ENCODE measurements at regions not wholly inside any gene's neighbourhood (a gene's known extent, or its start where the extent isn't known, plus 50 kb on each side); places are given as distances from the start of the nearest gene placed in this dataset.

DNA sequence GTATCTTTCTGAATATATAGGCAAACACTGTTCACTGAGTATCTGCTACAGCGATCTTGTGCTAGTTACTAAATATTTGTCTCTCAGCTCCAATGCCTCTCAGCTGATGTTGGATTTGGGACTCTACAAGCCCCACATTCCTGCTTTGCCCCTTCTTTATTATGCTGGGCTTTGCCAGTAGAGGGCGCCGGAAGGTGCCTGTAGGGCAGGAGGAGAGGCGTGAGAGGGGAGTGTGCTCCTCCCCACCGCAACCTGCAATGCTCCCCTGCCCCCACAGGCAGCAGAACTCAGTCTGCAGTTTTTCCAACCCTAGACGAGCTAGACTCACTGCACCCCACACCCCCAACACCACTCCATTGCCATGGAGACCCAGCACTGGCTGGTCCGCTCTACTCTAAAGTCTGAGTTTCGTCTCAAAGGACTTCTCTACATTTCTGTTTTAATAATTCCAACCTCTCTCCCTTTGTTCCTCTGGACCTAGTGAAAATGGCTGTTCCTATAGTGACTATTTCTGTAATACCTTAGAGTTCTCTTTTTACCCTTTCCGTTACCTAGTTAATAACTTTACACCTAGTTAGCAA lies 337.6 kb downstream of the CCSER2 start:
- ATAC-seq (peak; percentile 51), DNase-seq (peak; percentile 41)
- POLR2A ChIA-PET: no interaction called here
- Mint-ChIP-seq H3K9me3 (no peaks in the 10 kb centered on the region), H3K4me1 (ENCODE audit: low read depth) (no peaks in the 10 kb centered on the region), H3K27me3 (peaks cover 1% of the 10 kb centered on the region), H3K36me3 (ENCODE audit: low read depth) (no peaks in the 10 kb centered on the region), H3K27ac (no peak overlapping the region), H3K4me3 (no peak overlapping the region)
- CTCF ChIA-PET: interaction anchor here (0.7 kb wide), 1 partner anchor 17 kb away, joined by 3 read pairs; no protein-coding TSS in a partner anchor
- intact Hi-C loops (cut with micrococcal nuclease): no loop called here
- TF ChIP-seq, protein P1, sequence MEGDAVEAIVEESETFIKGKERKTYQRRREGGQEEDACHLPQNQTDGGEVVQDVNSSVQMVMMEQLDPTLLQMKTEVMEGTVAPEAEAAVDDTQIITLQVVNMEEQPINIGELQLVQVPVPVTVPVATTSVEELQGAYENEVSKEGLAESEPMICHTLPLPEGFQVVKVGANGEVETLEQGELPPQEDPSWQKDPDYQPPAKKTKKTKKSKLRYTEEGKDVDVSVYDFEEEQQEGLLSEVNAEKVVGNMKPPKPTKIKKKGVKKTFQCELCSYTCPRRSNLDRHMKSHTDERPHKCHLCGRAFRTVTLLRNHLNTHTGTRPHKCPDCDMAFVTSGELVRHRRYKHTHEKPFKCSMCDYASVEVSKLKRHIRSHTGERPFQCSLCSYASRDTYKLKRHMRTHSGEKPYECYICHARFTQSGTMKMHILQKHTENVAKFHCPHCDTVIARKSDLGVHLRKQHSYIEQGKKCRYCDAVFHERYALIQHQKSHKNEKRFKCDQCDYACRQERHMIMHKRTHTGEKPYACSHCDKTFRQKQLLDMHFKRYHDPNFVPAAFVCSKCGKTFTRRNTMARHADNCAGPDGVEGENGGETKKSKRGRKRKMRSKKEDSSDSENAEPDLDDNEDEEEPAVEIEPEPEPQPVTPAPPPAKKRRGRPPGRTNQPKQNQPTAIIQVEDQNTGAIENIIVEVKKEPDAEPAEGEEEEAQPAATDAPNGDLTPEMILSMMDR (IDR thresholded peaks at IDR 0.05): peak; percentile 52

DNA sequence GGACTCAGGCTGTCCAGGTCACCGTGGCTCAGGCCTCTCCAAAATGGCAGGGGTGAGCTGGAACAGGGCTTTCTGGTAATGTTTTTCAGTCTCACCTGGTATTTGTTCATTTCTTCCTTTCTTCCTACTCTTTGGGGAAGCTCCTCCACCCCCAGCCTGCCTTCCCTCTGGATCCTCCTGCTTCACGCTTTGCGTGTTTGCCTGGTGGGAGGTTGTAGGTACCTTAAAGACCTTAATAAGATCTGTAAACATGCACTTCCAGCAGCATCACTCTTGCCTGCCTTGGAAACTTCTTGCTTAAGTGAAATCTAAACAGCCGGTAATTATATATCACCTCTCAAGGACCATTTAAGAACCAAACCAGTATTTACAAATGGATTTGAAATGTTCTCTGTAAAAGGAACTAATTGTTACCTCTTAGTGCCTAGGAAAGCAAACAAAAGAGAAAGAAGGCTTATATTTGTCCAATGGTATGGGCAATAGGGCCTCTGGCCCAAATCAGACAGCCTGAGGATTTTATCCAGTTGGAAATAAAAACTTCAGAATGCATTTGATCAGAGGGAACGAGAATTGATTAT lies 339.9 kb downstream of the CCSER2 start:
- H3K36me3 Mint-ChIP-seq (ENCODE audit: low read depth): no peaks in the 10 kb centered on the region
- no peaks in the 10 kb centered on the region for H3K9me3 Mint-ChIP-seq
- DNase-seq: no peak
- H3K27ac Mint-ChIP-seq: no peak overlapping the region
- intact Hi-C loops (cut with micrococcal nuclease): no loop called here
- H3K27me3 Mint-ChIP-seq: peaks cover 1% of the 10 kb centered on the region
- no peaks in the 10 kb centered on the region for H3K4me1 Mint-ChIP-seq (ENCODE audit: low read depth)
- POLR2A ChIA-PET: no interaction called here
- ATAC-seq: no peak
- TF ChIP-seq, protein P1 (IDR thresholded peaks at IDR 0.05): no peak
- CTCF ChIA-PET: interaction anchor here (1.4 kb wide), 1 partner anchor 10 kb away, joined by 3 read pairs; no protein-coding TSS in a partner anchor
- H3K4me3 Mint-ChIP-seq: no peak overlapping the region

DNA sequence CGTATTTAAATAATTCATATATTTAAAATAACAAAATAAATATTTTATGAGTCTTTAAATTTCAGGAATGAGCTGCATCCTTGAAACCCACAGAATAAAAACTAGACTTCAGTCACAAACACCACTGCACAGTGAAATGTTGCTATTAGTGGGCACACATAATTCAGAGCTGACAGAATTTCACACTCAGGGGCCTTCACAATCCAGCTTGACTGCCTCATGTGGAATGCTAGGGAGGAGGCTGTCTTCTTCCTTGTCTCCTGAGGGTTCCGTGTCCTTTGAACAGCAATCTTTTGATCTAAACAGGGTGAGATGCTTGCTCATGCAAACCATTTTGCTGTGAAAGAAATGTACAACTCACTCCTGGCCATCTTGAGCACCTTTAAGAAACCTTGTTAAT lies 346.7 kb downstream of the CCSER2 start:
- H3K4me3 Mint-ChIP-seq: no peak overlapping the region
- no peak overlapping the region for H3K27ac Mint-ChIP-seq
- TF ChIP-seq, protein P1 (IDR thresholded peaks at IDR 0.05): no peak
- H3K27me3 Mint-ChIP-seq: no peaks in the 10 kb centered on the region
- ChIA-PET CTCF (no interaction called here), POLR2A (no interaction called here)
- H3K36me3 Mint-ChIP-seq (ENCODE audit: low read depth): no peaks in the 10 kb centered on the region
- ATAC-seq (no peak), DNase-seq (no peak)
- no peaks in the 10 kb centered on the region for H3K9me3 Mint-ChIP-seq
- intact Hi-C loops (cut with micrococcal nuclease): no loop called here
- no peaks in the 10 kb centered on the region for H3K4me1 Mint-ChIP-seq (ENCODE audit: low read depth)

DNA sequence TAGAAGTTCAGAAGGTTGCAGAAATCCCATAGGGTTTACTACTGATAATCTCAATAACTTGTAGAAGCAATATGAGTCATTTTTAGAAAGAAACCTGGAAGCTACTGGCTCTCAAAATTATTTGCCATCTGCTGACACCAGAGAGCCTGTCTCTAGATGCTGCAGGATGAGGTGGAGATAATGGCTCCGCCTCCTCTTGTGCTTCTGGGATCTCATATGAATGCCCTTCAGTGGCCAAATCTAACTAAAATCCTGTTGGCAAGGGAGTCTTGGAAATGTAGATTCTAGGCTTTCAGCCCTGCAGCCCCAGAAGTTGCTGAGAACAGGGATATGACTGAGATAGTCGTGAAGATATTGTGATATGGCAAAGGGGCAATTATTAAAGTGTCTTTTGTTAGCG lies 348.1 kb downstream of the CCSER2 start:
- H3K27ac Mint-ChIP-seq: no peak overlapping the region
- TF ChIP-seq, protein P1 (IDR thresholded peaks at IDR 0.05): no peak
- intact Hi-C loops (cut with micrococcal nuclease): no loop called here
- CTCF ChIA-PET: no interaction called here
- no peak for DNase-seq
- H3K4me3 Mint-ChIP-seq: no peak overlapping the region
- H3K36me3 Mint-ChIP-seq (ENCODE audit: low read depth): no peaks in the 10 kb centered on the region
- ATAC-seq: no peak
- no peaks in the 10 kb centered on the region for H3K27me3 Mint-ChIP-seq
- H3K4me1 Mint-ChIP-seq (ENCODE audit: low read depth): no peaks in the 10 kb centered on the region
- POLR2A ChIA-PET: no interaction called here
- no peaks in the 10 kb centered on the region for H3K9me3 Mint-ChIP-seq

DNA sequence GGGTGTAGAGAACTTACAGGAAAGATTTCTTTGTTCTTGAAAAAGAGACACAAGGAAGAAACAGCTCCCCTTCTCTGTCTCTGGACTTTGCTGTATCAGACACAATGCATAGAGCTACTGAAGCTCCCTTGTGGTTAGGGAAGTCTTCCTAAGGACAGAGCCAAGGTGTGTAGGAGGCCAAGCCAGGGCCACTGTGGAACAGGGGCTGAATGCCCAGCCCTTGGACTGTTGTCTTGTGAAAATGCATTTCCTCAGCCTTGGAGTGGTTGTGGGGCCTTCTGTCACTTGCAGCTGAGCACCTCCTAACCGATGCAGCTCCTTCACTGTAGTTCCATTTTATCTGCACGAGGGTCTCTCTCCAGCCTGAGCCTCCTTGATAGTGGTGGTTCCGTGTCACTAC lies 353.4 kb downstream of the CCSER2 start:
- no peak overlapping the region for H3K4me3 Mint-ChIP-seq
- TF ChIP-seq, protein P1 (IDR thresholded peaks at IDR 0.05): no peak
- no peak overlapping the region for H3K27ac Mint-ChIP-seq
- no peaks in the 10 kb centered on the region for H3K9me3 Mint-ChIP-seq
- H3K36me3 Mint-ChIP-seq (ENCODE audit: low read depth): no peaks in the 10 kb centered on the region
- intact Hi-C loops (cut with micrococcal nuclease): no loop called here
- ChIA-PET POLR2A (no interaction called here), CTCF (no interaction called here)
- no peak for ATAC-seq
- DNase-seq: no peak
- H3K27me3 Mint-ChIP-seq: no peaks in the 10 kb centered on the region
- no peaks in the 10 kb centered on the region for H3K4me1 Mint-ChIP-seq (ENCODE audit: low read depth)

Data from activated CD8-positive, alpha-beta T cell treated with anti-CD3 and anti-CD28 coated beads for 36 hours (primary cell).